Thymus (tissue), 11 donors: ENCODE measurements at regions not wholly inside any gene's neighbourhood (a gene's known extent, or its start where the extent isn't known, plus 50 kb on each side); places are given as distances from the start of the nearest gene placed in this dataset.
"Not testable (repeated sequence)": the region's sequence is repeated elsewhere in the genome, so short reads cannot be mapped to it uniquely, and the experiment has no call there.

Experiments used
- DNase-seq, 9 donors: peaks; one replicate each; pipeline ENCODE4 v3.0.0-alpha.2; 2013; ENCODE audit warnings: low spot score in 9 of 9, low read depth in 6 of 9, missing footprints in 1 of 9
- H3K27ac ChIP-seq, 2 donors: one replicate each; pipeline ENCODE4 v1.5.1; 2013; ENCODE audit warnings: control low read depth in 1 of 2, low read depth in 1 of 2, low read length in 1 of 2, mild to moderate bottlenecking in 1 of 2, moderate library complexity in 1 of 2
- H3K27me3 ChIP-seq, 2 donors: one replicate each; pipeline ENCODE4 v1.5.1; 2013; ENCODE audit warnings: low read length in 1 of 2; ENCODE audit not compliant: control insufficient read depth in 2 of 2, insufficient read depth in 1 of 2
- H3K36me3 ChIP-seq, 2 donors: one replicate each; pipeline ENCODE4 v1.5.1; 2013; ENCODE audit warnings: low read length in 1 of 2, mild to moderate bottlenecking in 1 of 2, moderate library complexity in 1 of 2; ENCODE audit not compliant: control insufficient read depth in 2 of 2, insufficient read depth in 2 of 2
- H3K4me1 ChIP-seq, 2 donors: one replicate each; pipeline ENCODE4 v1.5.1; 2013; ENCODE audit warnings: low read length in 2 of 2; ENCODE audit not compliant: control insufficient read depth in 2 of 2, insufficient read depth in 2 of 2
- H3K4me3 ChIP-seq, 2 donors: one replicate each; pipeline ENCODE4 v1.5.1; 2013; ENCODE audit warnings: low read length in 2 of 2, control low read depth in 1 of 2, mild to moderate bottlenecking in 1 of 2
- H3K9me3 ChIP-seq, 2 donors: one replicate each; pipeline ENCODE4 v1.5.1; 2013; ENCODE audit warnings: low read length in 1 of 2, mild to moderate bottlenecking in 1 of 2; ENCODE audit not compliant: control insufficient read depth in 2 of 2, insufficient read depth in 1 of 2
- WGBS: extraction: QIAGEN DNeasy Blood & Tissue Kit; methylation state at CpG from one replicate; pipeline ENCODE4 v1.1.7; 2013; 5-methylcytosine and 5-hydroxymethylcytosine counted together
- donor health status: healthy.

- Histone ChIP-seq H3K27me3 (no peaks in the 10 kb centered on the region), H3K27ac (no peak overlapping the region), H3K4me1 (no peaks in the 10 kb centered on the region), H3K9me3 (no peaks in the 10 kb centered on the region), H3K36me3 (no peaks in the 10 kb centered on the region), H3K4me3 (no peak overlapping the region)
- DNase-seq, result no peak
- WGBS, result 93% methylated on average over 15 of the region's 15 CpGs
Measured at GRCh38 chr10:130932326-130933007, 379.1 kb downstream of the TCERG1L start.

DNA sequence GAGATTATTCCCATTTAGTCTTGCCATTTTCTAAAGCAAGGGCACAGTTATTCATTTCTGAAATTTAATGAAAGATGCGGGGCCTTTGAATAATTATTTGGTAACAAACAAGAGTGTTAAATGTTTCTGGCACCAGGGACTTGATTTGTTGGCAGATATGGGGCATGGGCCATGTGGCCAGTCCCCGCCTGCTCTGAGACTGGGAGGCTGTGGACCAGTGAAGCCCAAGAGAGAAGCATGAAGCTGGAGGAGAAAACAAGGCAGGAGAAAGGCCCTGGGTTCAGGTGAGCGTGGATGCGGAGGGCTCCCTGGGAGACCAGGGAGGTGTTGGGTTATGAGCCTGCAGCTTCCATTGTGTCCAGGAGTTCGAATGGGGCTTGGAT lies 378.5 kb downstream of the TCERG1L start:
- 84% methylated on average over 5 of the region's 5 CpGs for WGBS
- no peak for DNase-seq

GRCh38 chr10:130934293-130935127 lies 377.0 kb downstream of the TCERG1L start:
- peak overlapping the region in 1 of 2 donors; percentile 5 for H3K27ac ChIP-seq
- 81% methylated on average over 13 of the region's 13 CpGs for WGBS
- no peaks in the 10 kb centered on the region for H3K36me3 ChIP-seq
- no peaks in the 10 kb centered on the region for H3K27me3 ChIP-seq
- H3K4me3 ChIP-seq, result no peak overlapping the region
- no peaks in the 10 kb centered on the region for H3K9me3 ChIP-seq
- H3K4me1 ChIP-seq, result no peaks in the 10 kb centered on the region
- DNase-seq, result no peak

More for the DNA sequence above, 378.5 kb downstream of the TCERG1L start:
- Histone ChIP-seq H3K4me1 (no peaks in the 10 kb centered on the region), H3K36me3 (no peaks in the 10 kb centered on the region), H3K9me3 (no peaks in the 10 kb centered on the region), H3K27me3 (no peaks in the 10 kb centered on the region), H3K27ac (no peak overlapping the region), H3K4me3 (no peak overlapping the region)

DNA sequence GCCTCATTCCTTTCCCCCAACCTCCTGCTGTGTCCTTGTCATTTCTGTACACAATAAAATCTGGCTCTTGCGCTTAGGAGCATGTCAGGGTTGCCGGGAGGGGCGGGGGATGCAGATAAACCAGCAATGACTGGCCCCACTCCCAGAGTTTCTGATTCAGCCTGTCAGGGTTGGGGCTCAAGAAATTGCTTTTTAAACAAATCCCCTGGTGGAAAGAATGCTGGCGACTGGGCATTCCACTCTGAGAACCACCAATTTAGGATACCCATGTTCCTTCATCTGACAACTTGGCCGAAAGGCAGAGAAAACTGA lies 376.4 kb downstream of the TCERG1L start:
- 81% methylated on average over 5 of the region's 5 CpGs for WGBS
- H3K27ac ChIP-seq, result no peak overlapping the region
- H3K4me1 ChIP-seq, result no peaks in the 10 kb centered on the region
- H3K4me3 ChIP-seq, result no peak overlapping the region
- no peaks in the 10 kb centered on the region for H3K9me3 ChIP-seq
- no peaks in the 10 kb centered on the region for H3K27me3 ChIP-seq
- no peaks in the 10 kb centered on the region for H3K36me3 ChIP-seq
- no peak for DNase-seq

DNA sequence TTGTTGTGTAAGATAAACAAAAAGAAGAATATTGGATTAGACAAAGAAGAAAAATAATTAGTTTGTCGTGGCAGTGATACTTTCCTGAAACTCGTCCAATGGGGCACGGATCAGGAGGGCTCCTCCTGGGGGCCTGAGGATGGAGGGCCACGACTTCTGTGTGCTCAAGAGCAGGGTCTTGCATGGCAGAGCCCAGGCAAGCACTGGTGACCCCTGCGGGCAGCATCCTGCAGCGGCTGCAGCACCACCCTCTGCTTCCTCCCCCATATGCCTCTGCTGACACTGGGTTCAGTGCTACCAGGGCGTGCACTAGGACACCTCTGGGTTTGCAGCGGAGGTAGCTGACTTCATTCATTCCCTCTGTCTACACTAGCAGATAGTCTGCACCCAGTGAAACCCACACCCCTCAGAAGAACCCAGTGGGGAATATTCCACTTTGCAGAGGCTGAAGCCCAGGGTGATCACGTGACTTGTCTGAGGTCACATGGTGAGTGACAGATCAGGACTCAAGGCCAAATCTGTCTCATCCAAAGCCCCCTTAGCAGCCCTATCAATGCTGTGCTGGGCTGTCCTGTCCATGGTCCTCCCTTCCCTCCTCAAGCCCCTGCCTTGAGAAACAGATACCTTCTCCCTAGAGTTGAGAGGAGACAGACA lies 375.5 kb downstream of the TCERG1L start:
- DNase-seq, result no peak
- H3K9me3 ChIP-seq, result no peaks in the 10 kb centered on the region
- no peaks in the 10 kb centered on the region for H3K36me3 ChIP-seq
- no peaks in the 10 kb centered on the region for H3K4me1 ChIP-seq
- H3K27me3 ChIP-seq, result no peaks in the 10 kb centered on the region
- H3K27ac ChIP-seq, result no peak overlapping the region
- no peak overlapping the region for H3K4me3 ChIP-seq
- whole genome bisulfite sequencing, result 84% methylated on average over 9 of the region's 9 CpGs

DNA sequence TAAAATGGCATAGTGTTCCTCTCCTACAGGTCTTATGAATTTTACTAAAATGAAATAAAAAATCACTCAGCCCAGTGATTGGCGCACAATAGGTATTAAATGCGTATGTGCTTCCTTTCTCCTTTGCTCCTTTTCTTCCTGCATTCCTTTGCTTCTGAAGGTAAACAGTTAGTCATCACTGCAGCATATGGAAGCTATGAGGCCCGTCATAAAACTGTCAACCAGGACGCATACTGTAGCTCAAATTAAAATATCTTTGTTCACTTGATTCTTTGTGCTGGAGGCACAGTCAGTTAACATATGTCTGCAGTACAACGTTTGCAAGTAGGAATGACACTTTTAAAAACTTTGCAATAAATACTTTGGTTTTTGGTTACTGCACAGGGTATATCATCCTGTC lies 374.7 kb downstream of the TCERG1L start:
- Histone ChIP-seq H3K27ac (no peak overlapping the region), H3K4me1 (no peaks in the 10 kb centered on the region), H3K36me3 (no peaks in the 10 kb centered on the region), H3K27me3 (no peaks in the 10 kb centered on the region), H3K9me3 (no peaks in the 10 kb centered on the region), H3K4me3 (no peak overlapping the region)
- WGBS, result 76% methylated on average over 5 of the region's 5 CpGs
- no peak for DNase-seq

GRCh38 chr10:130938051-130938450 lies 373.5 kb downstream of the TCERG1L start:
- Histone ChIP-seq H3K27me3 (no peaks in the 10 kb centered on the region), H3K36me3 (no peaks in the 10 kb centered on the region), H3K9me3 (no peaks in the 10 kb centered on the region), H3K4me1 (no peaks in the 10 kb centered on the region), H3K27ac (no peak overlapping the region), H3K4me3 (no peak overlapping the region)
- 89% methylated on average over 11 of the region's 11 CpGs for WGBS
- DNase-seq, result no peak

DNA sequence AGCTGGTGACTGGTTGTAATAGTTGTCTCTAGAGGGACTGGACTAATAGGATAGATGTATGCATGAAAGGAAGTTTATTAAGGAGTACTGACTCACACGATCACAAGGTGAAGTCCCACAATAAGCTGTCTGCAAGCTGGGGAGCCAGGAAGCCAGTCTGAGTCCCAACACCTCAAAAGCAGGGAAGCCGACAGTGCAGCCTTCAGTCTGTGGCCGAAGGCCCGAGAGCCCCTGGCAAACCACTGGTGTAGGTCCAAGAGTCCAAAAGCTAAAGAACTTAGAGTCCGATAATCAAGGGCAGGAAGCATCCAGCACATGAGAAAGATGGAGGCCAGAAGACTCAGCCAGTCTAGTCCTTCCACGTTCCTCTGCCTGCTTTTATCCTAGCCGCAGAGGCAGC lies 372.6 kb downstream of the TCERG1L start:
- not testable (repeated sequence) for H3K4me3 ChIP-seq, H3K36me3 ChIP-seq, DNase-seq, H3K9me3 ChIP-seq, H3K4me1 ChIP-seq, H3K27ac ChIP-seq, H3K27me3 ChIP-seq
- WGBS, result 93% methylated on average over 7 of the region's 7 CpGs

DNA sequence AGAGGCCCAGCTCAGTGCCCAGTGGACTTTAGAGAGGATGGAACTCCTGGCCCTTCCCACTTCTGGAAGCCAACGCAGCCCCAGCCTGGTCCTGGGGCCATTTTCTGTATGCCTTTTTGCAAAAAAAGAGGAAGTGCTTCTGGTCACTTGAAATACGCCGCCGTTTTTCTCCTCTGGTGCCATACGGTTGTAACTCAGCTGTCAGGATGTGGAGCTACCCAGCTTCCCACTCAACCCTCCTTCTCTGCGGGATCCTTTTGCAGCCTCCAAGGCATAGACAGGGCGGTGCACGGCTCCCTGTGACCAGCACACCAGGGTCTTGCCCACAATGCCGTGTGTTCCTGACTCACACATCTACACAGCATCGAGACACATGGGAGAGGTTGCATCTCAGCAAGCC lies 369.6 kb downstream of the TCERG1L start:
- no peaks in the 10 kb centered on the region for H3K9me3 ChIP-seq
- WGBS, result 48% methylated on average over 10 of the region's 10 CpGs
- no peaks in the 10 kb centered on the region for H3K4me1 ChIP-seq
- no peak overlapping the region for H3K4me3 ChIP-seq
- no peak overlapping the region for H3K27ac ChIP-seq
- no peaks in the 10 kb centered on the region for H3K27me3 ChIP-seq
- DNase-seq, result no peak
- no peaks in the 10 kb centered on the region for H3K36me3 ChIP-seq
